CD4-positive, alpha-beta T cell treated with Interleukin-12 subunit alpha and Interleukin-12 subunit beta, for 1 hour (primary cell): ENCODE measurements at regions not wholly inside any gene's neighbourhood (a gene's known extent, or its start where the extent isn't known, plus 50 kb on each side); places are given as distances from the start of the nearest gene placed in this dataset.
"Not testable (repeated sequence)": the region's sequence is repeated elsewhere in the genome, so short reads cannot be mapped to it uniquely, and the experiment has no call there.

Source experiments
- DNase-seq: peaks from one replicate; pipeline ENCODE4 v3.0.0-alpha.2; 2020

- no peak for DNase-seq
Observed at GRCh38 chr4:187077744-187078401, 354.2 kb upstream of the FAT1 start.

GRCh38 chr4:187084701-187085100 is 361.0 kb upstream of the FAT1 start:
- no peak for DNase-seq

GRCh38 chr4:187085339-187085738 is 361.7 kb upstream of the FAT1 start:
- no peak for DNase-seq

GRCh38 chr4:187086151-187086550 is 362.5 kb upstream of the FAT1 start:
- DNase-seq = no peak

- DNase-seq = no peak
Observed at GRCh38 chr4:187088070-187088799, 364.6 kb upstream of the FAT1 start.

- DNase-seq = no peak
Observed at GRCh38 chr4:187090401-187090800, 366.7 kb upstream of the FAT1 start.

GRCh38 chr4:187090832-187091231 is 367.2 kb upstream of the FAT1 start:
- not testable (repeated sequence) for DNase-seq

- DNase-seq = no peak
Observed at GRCh38 chr4:187094144-187094543, 370.5 kb upstream of the FAT1 start.

- no peak for DNase-seq
Observed at GRCh38 chr4:187098429-187098828, 374.8 kb upstream of the FAT1 start.

GRCh38 chr4:187103351-187103750 is 379.7 kb upstream of the FAT1 start:
- DNase-seq = no peak

- no peak for DNase-seq
Observed at GRCh38 chr4:187108845-187109244, 385.2 kb upstream of the FAT1 start.

- no peak for DNase-seq
Observed at GRCh38 chr4:187109636-187110035, 386.0 kb upstream of the FAT1 start.

GRCh38 chr4:187118166-187118565 is 394.5 kb upstream of the FAT1 start:
- DNase-seq = no peak

- DNase-seq = no peak
Observed at GRCh38 chr4:187118602-187119120, 395.0 kb upstream of the FAT1 start.

- no peak for DNase-seq
Observed at GRCh38 chr4:187124331-187124730, 400.7 kb upstream of the FAT1 start.

- DNase-seq = no peak
Observed at GRCh38 chr4:187125062-187125461, 401.4 kb upstream of the FAT1 start.

- no peak for DNase-seq
Observed at GRCh38 chr4:187127456-187127855, 403.8 kb upstream of the FAT1 start.

- DNase-seq = no peak
Observed at GRCh38 chr4:187128222-187128621, 404.6 kb upstream of the FAT1 start.

GRCh38 chr4:187128976-187129375 is 405.3 kb upstream of the FAT1 start:
- no peak for DNase-seq

- DNase-seq = not testable (repeated sequence)
Observed at GRCh38 chr4:187131826-187132225, 408.2 kb upstream of the FAT1 start.

GRCh38 chr4:187135878-187136277 is 412.2 kb upstream of the FAT1 start:
- no peak for DNase-seq

- no peak for DNase-seq
Observed at GRCh38 chr4:187139141-187139540, 415.5 kb upstream of the FAT1 start.

GRCh38 chr4:187141101-187141500 is 417.4 kb upstream of the FAT1 start:
- DNase-seq = no peak

- no peak for DNase-seq
Observed at GRCh38 chr4:187149229-187149945, 425.7 kb upstream of the FAT1 start.
